Endodermal cell (in vitro differentiated cells): ENCODE measurements at regions not wholly inside any gene's neighbourhood (a gene's known extent, or its start where the extent isn't known, plus 50 kb on each side); places are given as distances from the start of the nearest gene placed in this dataset.
A peak's percentile ranks its signal among the peaks of the same experiment; 100 is the strongest.

Experiments
- DNase-seq: peaks from one replicate; pipeline ENCODE4 v3.0.0-alpha.2; 2017
- H3K27ac ChIP-seq: 2 replicates; pipeline ENCODE4 v1.5.1; 2013; ENCODE audit warnings: mild to moderate bottlenecking, low read depth, low read length, moderate library complexity
- H3K27me3 ChIP-seq: 2 replicates; pipeline ENCODE4 v1.6.1; 2013; ENCODE audit warnings: mild to moderate bottlenecking, low read length, moderate library complexity; ENCODE audit not compliant: insufficient read depth, control insufficient read depth, poor library complexity, severe bottlenecking
- H3K36me3 ChIP-seq: 2 replicates; pipeline ENCODE4 v1.7.0; 2013; ENCODE audit warnings: mild to moderate bottlenecking, low read length, moderate library complexity; ENCODE audit not compliant: control insufficient read depth, insufficient read depth
- H3K4me1 ChIP-seq: one replicate; pipeline ENCODE4 v1.7.0; 2013; ENCODE audit warnings: low read length; ENCODE audit not compliant: control insufficient read depth, insufficient read depth
- H3K4me3 ChIP-seq: 2 replicates; pipeline ENCODE4 v1.5.1; 2013; ENCODE audit warnings: mild to moderate bottlenecking, low read length, moderate library complexity
- H3K9ac ChIP-seq: 2 replicates; pipeline ENCODE4 v1.6.1; 2013; ENCODE audit warnings: mild to moderate bottlenecking, low read length, moderate library complexity; ENCODE audit not compliant: poor library complexity, severe bottlenecking; ENCODE audit errors: extremely low read depth
- H3K9me3 ChIP-seq: 2 replicates; pipeline ENCODE4 v1.6.1; 2013; ENCODE audit warnings: mild to moderate bottlenecking, low read length, moderate library complexity; ENCODE audit not compliant: control insufficient read depth
- H3K27ac Mint-ChIP-seq: 2 replicates; pipeline ENCODE4 v1.8.0; 2020; ENCODE audit warnings: mixed read lengths
- H3K27me3 Mint-ChIP-seq: 2 replicates; pipeline ENCODE4 v1.8.0; 2021; ENCODE audit warnings: mild to moderate bottlenecking, mixed read lengths; ENCODE audit not compliant: insufficient read depth
- H3K36me3 Mint-ChIP-seq: 2 replicates; pipeline ENCODE4 v1.8.0; 2020; ENCODE audit warnings: low read depth, mixed read lengths
- H3K4me1 Mint-ChIP-seq: 2 replicates; pipeline ENCODE4 v1.8.0; 2020; ENCODE audit warnings: mixed read lengths
- H3K4me3 Mint-ChIP-seq: 2 replicates; pipeline ENCODE4 v1.8.0; 2020; ENCODE audit warnings: mild to moderate bottlenecking, moderate library complexity, mixed read lengths
- H3K9me3 Mint-ChIP-seq: 2 replicates; pipeline ENCODE4 v1.8.0; 2020; ENCODE audit warnings: mild to moderate bottlenecking, mixed read lengths
- CTCF ChIP-seq: fragments of 200-600 bp; sonication (generic); conservative IDR thresholded peaks from 2 replicates; pipeline ENCODE4 v1.5.0; 2021; ENCODE audit warnings: antibody characterized with exemption, mild to moderate bottlenecking
- WGBS, 2 experiments: methylation state at CpG; one replicate each; pipeline versions ENCODE4 v1.1.5 to v1.1.7; 2013; ENCODE audit warnings: missing lambda C conversion rate in 2 of 2, mixed read lengths in 1 of 2; ENCODE audit not compliant: insufficient coverage in 1 of 2, insufficient read length in 1 of 2; 5-methylcytosine and 5-hydroxymethylcytosine counted together

GRCh38 chr7:46630031-46630430, 709.0 kb upstream of the IGFBP3 start:
- Mint-ChIP-seq H3K4me1 (peaks cover 24% of the 10 kb centered on the region), H3K4me3 (no peak overlapping the region), H3K9me3 (no peaks in the 10 kb centered on the region), H3K27me3 (no peaks in the 10 kb centered on the region), H3K36me3 (no peaks in the 10 kb centered on the region), H3K27ac (no peak overlapping the region)
- no peaks in the 10 kb centered on the region for H3K27me3 ChIP-seq
- H3K4me1 ChIP-seq = peaks cover 5% of the 10 kb centered on the region
- no peak for TF ChIP-seq CTCF
- no peak overlapping the region for H3K9ac ChIP-seq
- H3K27ac ChIP-seq = no peak overlapping the region
- H3K4me3 ChIP-seq = no peak overlapping the region
- DNase-seq = no peak
- H3K36me3 ChIP-seq = no peaks in the 10 kb centered on the region
- H3K9me3 ChIP-seq = no peaks in the 10 kb centered on the region
- WGBS, 2 experiments = 83 to 87% methylated on average over 1 to 2 of the region's 2 CpGs

GRCh38 chr7:46628389-46628788, 707.3 kb upstream of the IGFBP3 start:
- Mint-ChIP-seq H3K9me3 (no peaks in the 10 kb centered on the region), H3K36me3 (no peaks in the 10 kb centered on the region), H3K4me3 (no peak overlapping the region), H3K4me1 (peaks cover 18% of the 10 kb centered on the region), H3K27ac (no peak overlapping the region), H3K27me3 (no peaks in the 10 kb centered on the region)
- 94 to 100% methylated on average over 1 of the region's 1 CpG for whole genome bisulfite sequencing, 2 experiments
- Histone ChIP-seq H3K9me3 (no peaks in the 10 kb centered on the region), H3K27ac (no peak overlapping the region), H3K4me1 (no peaks in the 10 kb centered on the region), H3K9ac (no peak overlapping the region), H3K4me3 (no peak overlapping the region), H3K27me3 (no peaks in the 10 kb centered on the region), H3K36me3 (no peaks in the 10 kb centered on the region)
- TF ChIP-seq CTCF = no peak
- DNase-seq = no peak

GRCh38 chr7:46626691-46627310, 705.7 kb upstream of the IGFBP3 start:
- H3K9me3 Mint-ChIP-seq = no peaks in the 10 kb centered on the region
- no peaks in the 10 kb centered on the region for H3K36me3 ChIP-seq
- no peak overlapping the region for H3K27ac Mint-ChIP-seq
- no peaks in the 10 kb centered on the region for H3K36me3 Mint-ChIP-seq
- H3K9me3 ChIP-seq = no peaks in the 10 kb centered on the region
- H3K4me1 ChIP-seq = no peaks in the 10 kb centered on the region
- H3K4me3 ChIP-seq = no peak overlapping the region
- no peak overlapping the region for H3K9ac ChIP-seq
- H3K4me1 Mint-ChIP-seq = peaks cover 12% of the 10 kb centered on the region
- no peak overlapping the region for H3K4me3 Mint-ChIP-seq
- H3K27me3 ChIP-seq = no peaks in the 10 kb centered on the region
- H3K27me3 Mint-ChIP-seq = no peaks in the 10 kb centered on the region
- no peak for TF ChIP-seq CTCF
- H3K27ac ChIP-seq = no peak overlapping the region
- peak; percentile 76 for DNase-seq
- WGBS, 2 experiments = 89% methylated on average over 3 of the region's 5 CpGs; no CpG with 5 or more reads in 1 of the 2 experiments
